ENCODE measurements at regions not wholly inside any gene's neighbourhood (a gene's known extent, or its start where the extent isn't known, plus 50 kb on each side); places are given as distances from the start of the nearest gene placed in this dataset.
"Not testable (repeated sequence)": the region's sequence is repeated elsewhere in the genome, so short reads cannot be mapped to it uniquely, and the experiment has no call there.

GRCh38 chrX:125150231-125150630 is 169.4 kb upstream of the TEX13C start:
- DNase-seq (no peak), ATAC-seq (no peak)
- H3K9me3 ChIP-seq (ENCODE audit: control insufficient read depth, low read length), result no peaks in the 10 kb centered on the region
- intact Hi-C loops (cut with DNase I), result no loop called here
- H3K27me3 ChIP-seq (ENCODE audit: control insufficient read depth, insufficient read depth), result no peaks in the 10 kb centered on the region
- H3K4me3 ChIP-seq (ENCODE audit: low read length), result no peak overlapping the region
- no peak overlapping the region for H3K27ac ChIP-seq (ENCODE audit: low read length)
- no peaks in the 10 kb centered on the region for H3K4me1 ChIP-seq (ENCODE audit: control insufficient read depth, insufficient read depth, low read length)
- 42% methylated on average over 2 of the region's 2 CpGs for WGBS

GRCh38 chrX:125151146-125151545 is 168.5 kb upstream of the TEX13C start:
- DNase-seq, result no peak
- 80% methylated on average over 3 of the region's 3 CpGs for WGBS

GRCh38 chrX:125152011-125152410 is 167.7 kb upstream of the TEX13C start:
- intact Hi-C loops (cut with DNase I), result no loop called here
- H3K27me3 ChIP-seq (ENCODE audit: control insufficient read depth, insufficient read depth), result no peaks in the 10 kb centered on the region
- H3K9me3 ChIP-seq (ENCODE audit: control insufficient read depth, low read length), result no peaks in the 10 kb centered on the region
- 90% methylated on average over 2 of the region's 2 CpGs for WGBS
- DNase-seq (no peak), ATAC-seq (no peak)
- H3K4me3 ChIP-seq (ENCODE audit: low read length), result no peak overlapping the region
- H3K27ac ChIP-seq (ENCODE audit: low read length), result no peak overlapping the region
- H3K4me1 ChIP-seq (ENCODE audit: control insufficient read depth, insufficient read depth, low read length), result no peaks in the 10 kb centered on the region

More at GRCh38 chrX:125151146-125151545, 168.5 kb upstream of the TEX13C start:
- Histone ChIP-seq H3K27ac (ENCODE audit: low read length) (no peak overlapping the region), H3K27me3 (ENCODE audit: control insufficient read depth, insufficient read depth) (no peaks in the 10 kb centered on the region), H3K4me3 (ENCODE audit: low read length) (no peak overlapping the region), H3K4me1 (ENCODE audit: control insufficient read depth, insufficient read depth, low read length) (no peaks in the 10 kb centered on the region), H3K9me3 (ENCODE audit: control insufficient read depth, low read length) (no peaks in the 10 kb centered on the region)
- no peak for ATAC-seq
- intact Hi-C loops (cut with DNase I), result no loop called here

DNA sequence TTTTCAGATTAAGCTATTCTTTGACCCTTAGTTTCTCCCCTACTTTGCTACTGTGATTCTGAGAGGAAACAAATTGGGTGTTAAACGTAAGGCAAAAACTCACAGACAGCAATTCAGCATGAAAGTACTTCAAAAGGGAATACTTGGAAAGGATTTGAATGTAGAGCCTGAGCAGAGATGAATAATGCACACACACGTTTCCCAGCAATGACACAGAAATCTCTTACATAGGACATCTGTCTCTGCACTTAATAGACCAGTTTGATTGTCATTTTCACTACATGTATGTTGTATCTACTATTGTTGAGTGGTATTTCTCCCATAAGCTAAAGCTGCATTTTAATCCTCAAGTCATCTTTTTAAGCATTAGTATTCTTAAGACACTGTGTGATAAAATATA is 166.1 kb upstream of the TEX13C start:
- Histone ChIP-seq H3K27me3 (ENCODE audit: control insufficient read depth, insufficient read depth) (no peaks in the 10 kb centered on the region), H3K4me1 (ENCODE audit: control insufficient read depth, insufficient read depth, low read length) (no peaks in the 10 kb centered on the region), H3K9me3 (ENCODE audit: control insufficient read depth, low read length) (no peaks in the 10 kb centered on the region), H3K4me3 (ENCODE audit: low read length) (no peak overlapping the region), H3K27ac (ENCODE audit: low read length) (no peak overlapping the region)
- WGBS, result 17% methylated on average over 2 of the region's 2 CpGs
- ATAC-seq (no peak), DNase-seq (no peak)
- intact Hi-C loops (cut with DNase I), result no loop called here

DNA sequence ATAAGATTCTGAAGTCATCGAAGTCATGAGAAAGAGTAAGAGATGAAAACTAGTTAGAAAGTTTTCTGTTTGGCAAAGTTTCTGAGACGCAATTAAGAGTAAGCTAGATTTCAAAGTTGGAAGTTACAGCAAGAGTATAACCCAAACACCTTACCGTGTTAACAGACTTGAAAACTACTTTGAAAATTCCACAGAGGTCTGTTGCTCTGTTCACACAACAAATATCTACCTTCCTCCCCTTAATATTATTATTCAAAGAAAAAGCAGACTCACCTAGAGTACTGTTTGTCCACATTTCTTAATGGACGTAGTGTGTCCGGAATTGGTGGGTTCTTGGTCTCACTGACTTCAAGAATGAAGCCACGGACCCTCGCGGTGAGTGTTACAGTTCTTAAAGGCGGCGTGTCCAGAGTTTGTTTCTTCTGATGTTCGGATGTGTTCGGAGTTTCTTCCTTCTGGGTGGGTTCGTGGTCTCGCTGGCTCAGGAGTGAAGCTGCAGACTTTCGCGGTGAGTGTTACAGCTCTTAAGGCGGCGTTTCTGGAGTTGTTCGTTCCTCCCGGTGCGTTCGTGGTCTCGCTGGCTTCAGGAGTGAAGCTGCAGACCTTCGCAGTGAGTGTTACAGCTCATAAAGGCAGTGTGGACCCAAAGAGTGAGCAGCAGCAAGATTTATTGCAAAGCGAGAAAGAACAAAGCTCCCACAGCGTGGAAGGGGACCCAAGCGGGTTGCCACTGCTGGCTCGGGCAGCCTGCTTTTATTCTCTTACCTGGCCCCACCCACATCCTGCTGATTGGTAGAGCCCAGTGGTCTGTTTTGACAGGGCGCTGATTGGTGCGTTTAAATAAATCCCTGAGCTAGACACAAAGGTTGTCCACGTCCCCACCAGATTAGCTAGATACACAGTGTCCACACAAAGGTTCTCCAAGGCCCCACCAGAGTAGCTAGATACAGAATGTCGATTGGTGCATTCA is 165.1 kb upstream of the TEX13C start:
- ATAC-seq; DNase-seq; H3K4me3 ChIP-seq (ENCODE audit: low read length); intact Hi-C loops (cut with DNase I); H3K4me1 ChIP-seq (ENCODE audit: control insufficient read depth, insufficient read depth, low read length); H3K27ac ChIP-seq (ENCODE audit: low read length); H3K9me3 ChIP-seq (ENCODE audit: control insufficient read depth, low read length); H3K27me3 ChIP-seq (ENCODE audit: control insufficient read depth, insufficient read depth): not testable (repeated sequence)
- 89% methylated on average over 32 of the region's 32 CpGs for WGBS

DNA sequence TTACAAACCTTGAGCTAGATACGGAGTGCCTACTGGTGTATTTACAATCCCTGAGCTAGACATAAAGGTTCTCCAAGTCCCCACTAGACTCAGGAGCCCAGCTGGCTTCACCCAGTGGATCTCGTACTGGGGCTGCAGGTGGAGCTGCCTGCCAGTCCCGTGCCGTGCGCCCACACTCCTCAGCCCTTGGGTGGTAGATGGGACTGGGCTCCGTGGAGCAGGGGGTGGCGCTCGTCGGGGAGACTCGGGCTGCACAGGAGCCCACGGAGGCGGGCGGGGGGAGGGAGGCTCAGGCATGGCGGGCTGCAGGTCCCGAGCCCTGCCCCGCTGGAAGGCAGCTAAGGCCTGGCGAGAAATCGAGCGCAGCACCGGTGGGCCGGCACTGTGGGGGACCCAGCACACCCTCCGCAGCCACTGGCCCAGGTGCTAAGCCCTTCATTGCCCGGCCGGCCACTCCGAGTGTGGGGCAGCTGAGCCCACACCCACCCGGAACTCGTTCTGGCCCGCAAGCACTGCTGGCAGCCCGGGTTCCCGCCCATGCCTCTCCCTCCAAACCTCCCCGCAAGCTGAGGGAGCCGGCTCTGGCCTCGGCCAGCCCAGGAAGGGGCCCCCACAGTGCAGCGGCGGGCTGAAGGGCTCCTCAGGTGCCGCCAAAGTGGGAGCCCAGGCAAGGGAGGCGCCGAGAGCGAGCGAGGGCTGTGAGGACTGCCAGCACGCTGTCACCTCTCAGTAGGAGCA is 164.2 kb upstream of the TEX13C start:
- DNase-seq, result peak in 2 of 3 donors; percentile 4 to 46

GRCh38 chrX:125170459-125170858 is 149.2 kb upstream of the TEX13C start:
- Histone ChIP-seq H3K27me3 (ENCODE audit: control insufficient read depth, insufficient read depth) (no peaks in the 10 kb centered on the region), H3K9me3 (ENCODE audit: control insufficient read depth, low read length) (no peaks in the 10 kb centered on the region), H3K27ac (ENCODE audit: low read length) (no peak overlapping the region), H3K4me3 (ENCODE audit: low read length) (no peak overlapping the region), H3K4me1 (ENCODE audit: control insufficient read depth, insufficient read depth, low read length) (no peaks in the 10 kb centered on the region)
- WGBS, result 76% methylated on average over 4 of the region's 4 CpGs
- no peak for DNase-seq
- no peak for ATAC-seq
- intact Hi-C loops (cut with DNase I), result no loop called here

More for the DNA sequence above, 164.2 kb upstream of the TEX13C start:
- H3K27me3 ChIP-seq (ENCODE audit: control insufficient read depth, insufficient read depth); H3K4me3 ChIP-seq (ENCODE audit: low read length); ATAC-seq; intact Hi-C loops (cut with DNase I); H3K27ac ChIP-seq (ENCODE audit: low read length); H3K4me1 ChIP-seq (ENCODE audit: control insufficient read depth, insufficient read depth, low read length); H3K9me3 ChIP-seq (ENCODE audit: control insufficient read depth, low read length): not testable (repeated sequence)
- WGBS, result 93% methylated on average over 32 of the region's 41 CpGs

DNA sequence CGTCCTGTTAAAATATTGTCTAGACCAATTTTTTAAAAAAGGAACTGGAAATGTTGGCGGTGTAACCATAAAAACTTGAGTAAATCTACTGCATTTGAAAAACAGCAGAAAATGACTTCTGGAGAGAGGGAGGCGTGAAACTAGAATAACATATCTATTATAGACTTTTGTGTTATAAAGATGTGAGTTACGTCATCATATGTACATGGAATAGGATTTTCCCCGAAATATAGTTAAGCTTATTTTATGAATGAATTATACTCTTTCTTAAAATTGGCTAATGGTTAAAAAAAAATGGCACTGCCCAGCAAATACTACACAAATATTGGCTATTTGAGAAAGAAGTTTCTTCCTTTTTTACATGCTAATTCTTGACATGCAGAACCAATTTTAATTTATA is 147.1 kb upstream of the TEX13C start:
- no peaks in the 10 kb centered on the region for H3K4me1 ChIP-seq (ENCODE audit: control insufficient read depth, insufficient read depth, low read length)
- WGBS, result 79% methylated on average over 5 of the region's 5 CpGs
- no peaks in the 10 kb centered on the region for H3K27me3 ChIP-seq (ENCODE audit: control insufficient read depth, insufficient read depth)
- H3K9me3 ChIP-seq (ENCODE audit: control insufficient read depth, low read length), result no peaks in the 10 kb centered on the region
- DNase-seq (no peak), ATAC-seq (no peak)
- H3K4me3 ChIP-seq (ENCODE audit: low read length), result no peak overlapping the region
- intact Hi-C loops (cut with DNase I), result no loop called here
- no peak overlapping the region for H3K27ac ChIP-seq (ENCODE audit: low read length)

GRCh38 chrX:125175991-125176584 is 143.6 kb upstream of the TEX13C start:
- Histone ChIP-seq H3K9me3 (ENCODE audit: control insufficient read depth, low read length) (no peaks in the 10 kb centered on the region), H3K27me3 (ENCODE audit: control insufficient read depth, insufficient read depth) (no peaks in the 10 kb centered on the region), H3K27ac (ENCODE audit: low read length) (no peak overlapping the region), H3K4me1 (ENCODE audit: control insufficient read depth, insufficient read depth, low read length) (no peaks in the 10 kb centered on the region), H3K4me3 (ENCODE audit: low read length) (no peak overlapping the region)
- DNase-seq (no peak), ATAC-seq (no peak)
- intact Hi-C loops (cut with DNase I), result no loop called here
- 3% methylated on average over 1 of the region's 1 CpG for WGBS

GRCh38 chrX:125193921-125194320 is 125.8 kb upstream of the TEX13C start:
- Histone ChIP-seq H3K27ac (ENCODE audit: low read length) (no peak overlapping the region), H3K4me1 (ENCODE audit: control insufficient read depth, insufficient read depth, low read length) (no peaks in the 10 kb centered on the region), H3K27me3 (ENCODE audit: control insufficient read depth, insufficient read depth) (no peaks in the 10 kb centered on the region), H3K4me3 (ENCODE audit: low read length) (no peak overlapping the region), H3K9me3 (ENCODE audit: control insufficient read depth, low read length) (no peaks in the 10 kb centered on the region)
- 86% methylated on average over 4 of the region's 4 CpGs for WGBS
- DNase-seq (no peak), ATAC-seq (no peak)
- intact Hi-C loops (cut with DNase I), result no loop called here

DNA sequence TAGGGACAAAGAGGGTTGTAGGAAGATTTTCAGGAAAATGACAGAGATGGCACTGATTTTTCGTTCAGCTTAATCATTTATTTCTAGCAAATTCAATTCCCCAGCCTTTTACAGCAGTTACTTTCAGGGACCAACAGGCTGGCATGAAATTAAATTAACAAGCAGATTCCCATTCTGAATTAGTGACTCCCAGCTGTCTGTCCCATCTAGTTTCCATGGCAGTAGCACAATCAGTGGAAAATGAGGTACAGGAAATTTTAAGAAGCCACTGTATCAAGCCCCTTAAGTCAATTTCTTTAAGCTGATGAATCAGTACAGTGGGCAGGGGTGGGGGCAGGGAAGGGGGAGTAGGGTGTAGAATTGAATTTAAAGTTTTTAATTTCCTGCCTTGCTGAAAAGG is 121.1 kb upstream of the TEX13C start:
- 58% methylated on average over 1 of the region's 1 CpG for WGBS
- no peak for DNase-seq
- H3K4me1 ChIP-seq (ENCODE audit: control insufficient read depth, insufficient read depth, low read length), result no peaks in the 10 kb centered on the region
- no peak for ATAC-seq
- no peak overlapping the region for H3K4me3 ChIP-seq (ENCODE audit: low read length)
- no peaks in the 10 kb centered on the region for H3K27me3 ChIP-seq (ENCODE audit: control insufficient read depth, insufficient read depth)
- no peak overlapping the region for H3K27ac ChIP-seq (ENCODE audit: low read length)
- intact Hi-C loops (cut with DNase I), result no loop called here
- H3K9me3 ChIP-seq (ENCODE audit: control insufficient read depth, low read length), result no peaks in the 10 kb centered on the region

Measured in right cardiac atrium (tissue), 5 donors.